Ishikawa (cell line): ENCODE measurements at regions not wholly inside any gene's neighbourhood (a gene's known extent, or its start where the extent isn't known, plus 50 kb on each side); places are given as distances from the start of the nearest gene placed in this dataset.

Experiments used
- CEBPB ChIP-seq: IDR thresholded peaks from 2 replicates; pipeline ENCODE4 v1.6.1; 2012
- CREB1 ChIP-seq: IDR thresholded peaks from 2 replicates; pipeline ENCODE4 v1.6.1; 2012; ENCODE audit warnings: low read depth
- EGR1 ChIP-seq: IDR thresholded peaks from 2 replicates; pipeline ENCODE4 v1.6.1; 2012
- EP300 ChIP-seq: IDR thresholded peaks from 2 replicates; pipeline ENCODE4 v1.6.1; 2012; ENCODE audit warnings: borderline replicate concordance
- FOXM1 ChIP-seq: IDR thresholded peaks from 2 replicates; pipeline ENCODE4 v1.6.1; 2012; ENCODE audit warnings: low read depth, borderline replicate concordance
- MAX ChIP-seq: IDR thresholded peaks from 2 replicates; pipeline ENCODE4 v1.6.1; 2012
- NFIC ChIP-seq: IDR thresholded peaks from 2 replicates; pipeline ENCODE4 v1.6.1; 2012
- RAD21 ChIP-seq: IDR thresholded peaks from 2 replicates; pipeline ENCODE4 v1.6.1; 2012; ENCODE audit warnings: low read depth
- REST ChIP-seq: IDR thresholded peaks from 2 replicates; pipeline ENCODE4 v1.6.1; 2012; ENCODE audit warnings: low read depth, mild to moderate bottlenecking
- TAF1 ChIP-seq: IDR thresholded peaks from 2 replicates; pipeline ENCODE4 v1.6.1; 2012; ENCODE audit warnings: low read depth, mild to moderate bottlenecking
- TCF12 ChIP-seq: IDR thresholded peaks from 2 replicates; pipeline ENCODE4 v1.6.1; 2012; ENCODE audit warnings: low read depth
- TEAD4 ChIP-seq: IDR thresholded peaks from 2 replicates; pipeline ENCODE4 v1.6.1; 2012
- USF1 ChIP-seq: IDR thresholded peaks from 2 replicates; pipeline ENCODE4 v1.6.1; 2012
- YY1 ChIP-seq: IDR thresholded peaks from 2 replicates; pipeline ENCODE4 v1.6.1; 2012; ENCODE audit warnings: low read depth
- ZBTB7A ChIP-seq: IDR thresholded peaks from 2 replicates; pipeline ENCODE4 v1.6.1; 2012; ENCODE audit warnings: low read depth

GRCh38 chr18:61980355-61980754 lies 87.5 kb upstream of the RNF152 start:
- TF ChIP-seq EGR1 (no peak), TEAD4 (no peak), TCF12 (no peak), FOXM1 (no peak), ZBTB7A (no peak), NFIC (no peak), USF1 (no peak), CREB1 (no peak), YY1 (no peak), TAF1 (no peak), EP300 (no peak), MAX (no peak)

DNA sequence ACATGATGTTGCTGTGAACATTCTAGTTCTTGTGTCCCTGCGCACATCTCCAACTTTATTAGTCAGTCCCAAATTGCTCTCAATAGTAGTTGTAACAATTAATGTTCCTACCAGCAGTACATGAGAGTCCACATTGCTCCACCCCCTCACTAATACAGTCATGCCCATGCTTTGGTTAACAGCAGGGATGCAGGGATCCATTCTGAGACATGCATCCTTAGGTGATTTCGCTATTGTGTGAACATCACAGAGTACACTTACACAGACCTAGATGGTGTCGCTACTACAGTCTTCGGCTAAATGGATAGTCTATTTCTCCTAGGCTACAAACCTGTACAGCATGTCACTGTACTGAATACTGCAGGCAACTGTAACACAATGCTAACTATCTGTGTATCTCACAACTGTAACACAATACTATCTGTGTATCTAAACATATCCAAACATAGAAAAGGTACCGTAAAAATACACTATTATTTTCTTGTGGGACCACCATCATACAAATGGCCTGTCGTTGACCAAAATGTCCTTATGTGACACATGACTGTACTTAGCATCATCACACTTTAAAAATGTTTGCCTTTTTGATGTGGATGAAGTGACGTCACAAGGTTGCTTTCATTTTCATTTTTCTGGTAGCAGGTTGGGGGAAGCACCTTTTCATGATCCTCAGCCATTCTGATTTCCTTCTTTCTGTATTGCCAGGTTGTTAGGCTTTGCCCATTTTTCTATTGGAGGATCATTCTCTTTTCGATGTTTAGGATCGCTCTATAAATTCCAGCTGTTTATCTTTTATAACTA lies 82.9 kb upstream of the RNF152 start:
- TF ChIP-seq RAD21 (no peak), EP300 (no peak), TCF12 (no peak), ZBTB7A (no peak), MAX (no peak), CREB1 (no peak), CEBPB (no peak), FOXM1 (no peak), EGR1 (no peak), NFIC (no peak), TEAD4 (no peak), USF1 (no peak), TAF1 (no peak), YY1 (no peak), REST (no peak)

GRCh38 chr18:61973273-61974115 lies 80.7 kb upstream of the RNF152 start:
- TF ChIP-seq CREB1 (no peak), FOXM1 (no peak), ZBTB7A (no peak), NFIC (no peak), USF1 (no peak), EP300 (no peak), TEAD4 (no peak), TAF1 (no peak), RAD21 (no peak), EGR1 (no peak), CEBPB (no peak), TCF12 (no peak), MAX (no peak), REST (no peak), YY1 (no peak)

GRCh38 chr18:61972389-61973264 lies 79.8 kb upstream of the RNF152 start:
- no peak for TF ChIP-seq NFIC
- TF ChIP-seq TEAD4, result no peak
